OCI-LY1 (cell line): ENCODE measurements at regions not wholly inside any gene's neighbourhood (a gene's known extent, or its start where the extent isn't known, plus 50 kb on each side); places are given as distances from the start of the nearest gene placed in this dataset.

Experiments
- H2AFZ ChIP-seq: fragments of 200-600 bp; sonication (generic), shearing (Covaris generic); 2 replicates; pipeline ENCODE4 v1.6.0; 2014; ENCODE audit warnings: antibody characterized with exemption, mild to moderate bottlenecking, low read length
- H3F3A ChIP-seq: fragments of 200-600 bp; sonication (generic), shearing (Covaris generic); 2 replicates; pipeline ENCODE4 v1.6.0; 2014; ENCODE audit warnings: mild to moderate bottlenecking, antibody characterized with exemption, low read length, moderate library complexity; ENCODE audit not compliant: insufficient read depth
- H3K27ac ChIP-seq: fragments of 200-600 bp; sonication (generic); 2 replicates; pipeline ENCODE4 v1.5.1; 2014; ENCODE audit warnings: low read length, mixed run types, mild to moderate bottlenecking, low read depth; ENCODE audit not compliant: poor library complexity, severe bottlenecking
- H3K27me3 ChIP-seq: fragments of 200-600 bp; sonication (generic); 2 replicates; pipeline ENCODE4 v1.6.0; 2014; ENCODE audit warnings: antibody characterized with exemption, mild to moderate bottlenecking, low read length, moderate library complexity; ENCODE audit not compliant: insufficient read depth
- H3K36me3 ChIP-seq: fragments of 200-600 bp; sonication (generic); 2 replicates; pipeline ENCODE4 v1.6.1; 2014; ENCODE audit warnings: mild to moderate bottlenecking, antibody characterized with exemption, low read length, moderate library complexity, mixed read lengths; ENCODE audit not compliant: insufficient read depth
- H3K4me1 ChIP-seq: fragments of 200-600 bp; sonication (generic); 2 replicates; pipeline ENCODE4 v1.5.1; 2014; ENCODE audit warnings: mild to moderate bottlenecking, low read length, moderate library complexity; ENCODE audit not compliant: insufficient read depth, severe bottlenecking
- H3K4me2 ChIP-seq: fragments of 200-600 bp; sonication (generic), shearing (Covaris generic); 2 replicates; pipeline ENCODE4 v1.6.1; 2014; ENCODE audit warnings: low read length
- H3K4me3 ChIP-seq: fragments of 200-600 bp; sonication (generic); 2 replicates; pipeline ENCODE4 v1.5.1; 2014; ENCODE audit warnings: low read length, low read depth, mild to moderate bottlenecking, mixed read lengths; ENCODE audit not compliant: poor library complexity, severe bottlenecking
- H3K79me2 ChIP-seq: fragments of 200-600 bp; shearing (Covaris generic); 2 replicates; pipeline ENCODE4 v1.6.1; 2016; ENCODE audit warnings: mixed run types, low read length, mixed read lengths; ENCODE audit not compliant: insufficient read depth
- H3K9ac ChIP-seq: fragments of 200-600 bp; sonication (generic), shearing (Covaris generic); 2 replicates; pipeline ENCODE4 v1.6.1; 2014; ENCODE audit warnings: mild to moderate bottlenecking, low read length, mixed read lengths
- H3K9me2 ChIP-seq: fragments of 200-600 bp; sonication (generic), shearing (Covaris generic); 2 replicates; pipeline ENCODE4 v1.6.1; 2014; ENCODE audit warnings: low read depth, mild to moderate bottlenecking, low read length, mixed read lengths
- H3K9me3 ChIP-seq: fragments of 200-600 bp; shearing (Covaris generic); 2 replicates; pipeline ENCODE4 v1.6.1; 2014; ENCODE audit warnings: low read length, mixed read lengths
- H4K20me1 ChIP-seq: fragments of 200-600 bp; sonication (generic), shearing (Covaris generic); 2 replicates; pipeline ENCODE4 v1.6.0; 2016; ENCODE audit warnings: mild to moderate bottlenecking, low read length; ENCODE audit not compliant: insufficient read depth
- EZH2 ChIP-seq: fragments of 200-600 bp; sonication (generic), shearing (Covaris generic); IDR thresholded peaks from 2 replicates; pipeline ENCODE4 v1.8.0; 2017; ENCODE audit warnings: borderline replicate concordance, mixed run types, mild to moderate bottlenecking, antibody characterized with exemption, low read length, moderate library complexity, mixed read lengths
- TF ChIP-seq, protein P1 (sequence below): fragments of 200-600 bp; sonication (generic), shearing (Covaris generic); IDR thresholded peaks from 2 replicates; pipeline ENCODE4 v1.5.1; 2017; ENCODE audit warnings: mild to moderate bottlenecking, antibody characterized with exemption, low read length, moderate library complexity, mixed read lengths

DNA sequence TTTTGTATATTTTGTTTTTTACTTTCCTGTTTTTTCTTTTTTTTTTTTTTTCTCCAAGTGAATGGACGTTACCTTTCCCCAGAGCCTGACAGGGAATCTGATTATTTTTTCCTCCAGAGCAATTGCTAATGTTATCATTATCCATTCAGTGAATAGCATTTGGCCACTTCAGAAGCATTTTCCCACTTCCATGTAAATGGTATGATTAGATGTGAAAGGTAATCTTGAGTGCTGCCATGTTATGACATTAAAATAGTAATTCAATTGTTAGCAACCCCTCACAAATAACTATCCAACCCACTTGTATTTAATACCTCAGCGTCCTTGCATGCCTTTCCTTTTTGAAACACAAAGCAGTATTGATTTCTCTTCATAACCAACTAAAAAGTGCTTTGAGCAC lies 1243.8 kb downstream of the CDH8 start:
- no peaks in the 10 kb centered on the region for H3K79me2 ChIP-seq
- no peaks in the 10 kb centered on the region for H3K9me2 ChIP-seq
- no peaks in the 10 kb centered on the region for H3K4me1 ChIP-seq
- no peaks in the 10 kb centered on the region for H3K27me3 ChIP-seq
- H2AFZ ChIP-seq: no peak overlapping the region
- H3K36me3 ChIP-seq: no peaks in the 10 kb centered on the region
- H3K9ac ChIP-seq: no peak overlapping the region
- no peak overlapping the region for H3K4me2 ChIP-seq
- H3F3A ChIP-seq: no peaks in the 10 kb centered on the region
- H3K9me3 ChIP-seq: no peaks in the 10 kb centered on the region
- no peak overlapping the region for H3K4me3 ChIP-seq
- TF ChIP-seq EZH2: no peak
- TF ChIP-seq, protein P1, sequence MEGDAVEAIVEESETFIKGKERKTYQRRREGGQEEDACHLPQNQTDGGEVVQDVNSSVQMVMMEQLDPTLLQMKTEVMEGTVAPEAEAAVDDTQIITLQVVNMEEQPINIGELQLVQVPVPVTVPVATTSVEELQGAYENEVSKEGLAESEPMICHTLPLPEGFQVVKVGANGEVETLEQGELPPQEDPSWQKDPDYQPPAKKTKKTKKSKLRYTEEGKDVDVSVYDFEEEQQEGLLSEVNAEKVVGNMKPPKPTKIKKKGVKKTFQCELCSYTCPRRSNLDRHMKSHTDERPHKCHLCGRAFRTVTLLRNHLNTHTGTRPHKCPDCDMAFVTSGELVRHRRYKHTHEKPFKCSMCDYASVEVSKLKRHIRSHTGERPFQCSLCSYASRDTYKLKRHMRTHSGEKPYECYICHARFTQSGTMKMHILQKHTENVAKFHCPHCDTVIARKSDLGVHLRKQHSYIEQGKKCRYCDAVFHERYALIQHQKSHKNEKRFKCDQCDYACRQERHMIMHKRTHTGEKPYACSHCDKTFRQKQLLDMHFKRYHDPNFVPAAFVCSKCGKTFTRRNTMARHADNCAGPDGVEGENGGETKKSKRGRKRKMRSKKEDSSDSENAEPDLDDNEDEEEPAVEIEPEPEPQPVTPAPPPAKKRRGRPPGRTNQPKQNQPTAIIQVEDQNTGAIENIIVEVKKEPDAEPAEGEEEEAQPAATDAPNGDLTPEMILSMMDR: no peak
- no peaks in the 10 kb centered on the region for H4K20me1 ChIP-seq
- H3K27ac ChIP-seq: no peak overlapping the region

DNA sequence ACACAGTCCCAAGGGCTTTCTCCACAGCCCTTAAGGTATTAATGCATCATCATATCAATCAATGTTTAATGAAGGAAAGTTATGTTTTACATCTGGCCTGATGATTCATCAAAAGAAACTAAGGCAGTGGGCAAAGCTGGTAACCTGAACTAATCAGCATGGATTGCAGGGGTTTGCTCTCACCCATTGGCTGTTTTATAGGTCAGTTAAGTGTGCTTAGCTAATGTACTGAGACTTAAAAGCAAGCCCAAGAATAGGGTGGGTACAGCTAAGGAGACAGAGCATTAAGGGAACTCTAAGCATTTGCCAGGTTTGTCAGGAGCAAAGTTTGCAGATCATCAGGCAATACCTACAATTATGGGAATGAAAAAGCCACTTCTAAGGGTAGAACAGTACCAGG lies 1247.6 kb downstream of the CDH8 start:
- Histone ChIP-seq H3F3A (no peaks in the 10 kb centered on the region), H3K36me3 (no peaks in the 10 kb centered on the region), H3K79me2 (no peaks in the 10 kb centered on the region), H3K27ac (no peak overlapping the region), H3K27me3 (no peaks in the 10 kb centered on the region), H3K4me1 (no peaks in the 10 kb centered on the region), H3K9ac (no peak overlapping the region), H3K9me2 (no peaks in the 10 kb centered on the region), H2AFZ (no peak overlapping the region), H3K4me2 (no peak overlapping the region), H4K20me1 (no peaks in the 10 kb centered on the region), H3K9me3 (no peaks in the 10 kb centered on the region), H3K4me3 (no peak overlapping the region)
- no peak for TF ChIP-seq EZH2
- TF ChIP-seq, protein P1: no peak

DNA sequence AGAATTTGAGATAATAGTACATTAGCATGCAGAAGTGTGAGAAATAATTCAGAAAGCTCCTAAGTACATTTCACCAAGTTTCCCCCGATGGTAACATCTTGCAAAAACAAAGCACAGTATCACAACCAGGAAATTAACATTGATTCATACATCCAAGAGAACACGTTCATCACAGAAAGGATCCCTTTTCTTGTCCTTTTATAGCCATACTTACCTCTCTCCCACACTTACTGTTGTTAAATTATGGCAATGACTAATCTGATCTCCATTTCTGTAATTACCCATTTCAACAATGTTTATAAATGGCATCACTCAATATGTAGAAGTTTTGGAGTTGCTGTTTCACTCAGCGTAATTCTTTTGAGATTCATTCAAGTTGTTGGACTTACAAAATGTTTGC lies 1260.0 kb downstream of the CDH8 start:
- H3K4me1 ChIP-seq: no peaks in the 10 kb centered on the region
- TF ChIP-seq, protein P1: no peak
- TF ChIP-seq EZH2: no peak

More for the DNA sequence above, 1260.0 kb downstream of the CDH8 start:
- H3K4me2 ChIP-seq: no peak overlapping the region
- no peaks in the 10 kb centered on the region for H3K27me3 ChIP-seq
- no peaks in the 10 kb centered on the region for H3K36me3 ChIP-seq
- no peak overlapping the region for H3K9ac ChIP-seq
- H3F3A ChIP-seq: no peaks in the 10 kb centered on the region
- H3K9me2 ChIP-seq: no peaks in the 10 kb centered on the region
- H3K27ac ChIP-seq: no peak overlapping the region
- H3K9me3 ChIP-seq: no peaks in the 10 kb centered on the region
- H3K4me3 ChIP-seq: no peak overlapping the region
- H4K20me1 ChIP-seq: no peaks in the 10 kb centered on the region
- H2AFZ ChIP-seq: no peak overlapping the region
- H3K79me2 ChIP-seq: no peaks in the 10 kb centered on the region
